ENCODE measurements at regions not wholly inside any gene's neighbourhood (a gene's known extent, or its start where the extent isn't known, plus 50 kb on each side); places are given as distances from the start of the nearest gene placed in this dataset.
"Not testable (repeated sequence)": the region's sequence is repeated elsewhere in the genome, so short reads cannot be mapped to it uniquely, and the experiment has no call there.

GRCh38 chr7:118861581-118861980 lies 637.1 kb downstream of the ANKRD7 start:
- H3K4me1 ChIP-seq (ENCODE audit: insufficient read depth, low read length): no peaks in the 10 kb centered on the region
- no peaks in the 10 kb centered on the region for H3K27me3 ChIP-seq (ENCODE audit: insufficient read depth, low read length)
- no peak overlapping the region for H3K27ac ChIP-seq (ENCODE audit: low read depth, low read length)
- no peak overlapping the region for H3K9ac ChIP-seq (ENCODE audit: low read depth, low read length)
- no peak overlapping the region for H3K4me3 ChIP-seq (ENCODE audit: low read length)
- WGBS: 99% methylated on average over 2 of the region's 2 CpGs
- H3K36me3 ChIP-seq (ENCODE audit: insufficient read depth, low read length): no peaks in the 10 kb centered on the region
- H3K9me3 ChIP-seq (ENCODE audit: insufficient read depth, low read depth, low read length): no peaks in the 10 kb centered on the region

- H3K4me1 ChIP-seq (ENCODE audit: insufficient read depth, low read length): no peaks in the 10 kb centered on the region
- no peak overlapping the region for H3K27ac ChIP-seq (ENCODE audit: low read depth, low read length)
- no CpG with 5 or more reads among the region's 1 CpG for WGBS
- H3K9me3 ChIP-seq (ENCODE audit: insufficient read depth, low read depth, low read length): no peaks in the 10 kb centered on the region
- H3K4me3 ChIP-seq (ENCODE audit: low read length): no peak overlapping the region
- no peaks in the 10 kb centered on the region for H3K27me3 ChIP-seq (ENCODE audit: insufficient read depth, low read length)
- no peak overlapping the region for H3K9ac ChIP-seq (ENCODE audit: low read depth, low read length)
- H3K36me3 ChIP-seq (ENCODE audit: insufficient read depth, low read length): no peaks in the 10 kb centered on the region
Observed at GRCh38 chr7:118862740-118863139, 638.2 kb downstream of the ANKRD7 start.

GRCh38 chr7:118863966-118864365 lies 639.5 kb downstream of the ANKRD7 start:
- 93% methylated on average over 1 of the region's 2 CpGs for WGBS
- Histone ChIP-seq H3K27ac (ENCODE audit: low read depth, low read length) (no peak overlapping the region), H3K4me1 (ENCODE audit: insufficient read depth, low read length) (peaks cover 8% of the 10 kb centered on the region; the same call in 1 of the 2 replicates), H3K9me3 (ENCODE audit: insufficient read depth, low read depth, low read length) (no peaks in the 10 kb centered on the region), H3K27me3 (ENCODE audit: insufficient read depth, low read length) (no peaks in the 10 kb centered on the region), H3K9ac (ENCODE audit: low read depth, low read length) (no peak overlapping the region), H3K4me3 (ENCODE audit: low read length) (no peak overlapping the region), H3K36me3 (ENCODE audit: insufficient read depth, low read length) (no peaks in the 10 kb centered on the region)

- WGBS: 93% methylated on average over 3 of the region's 3 CpGs
- Histone ChIP-seq H3K9me3 (ENCODE audit: insufficient read depth, low read depth, low read length) (no peaks in the 10 kb centered on the region), H3K9ac (ENCODE audit: low read depth, low read length) (no peak overlapping the region), H3K27me3 (ENCODE audit: insufficient read depth, low read length) (no peaks in the 10 kb centered on the region), H3K36me3 (ENCODE audit: insufficient read depth, low read length) (no peaks in the 10 kb centered on the region), H3K4me1 (ENCODE audit: insufficient read depth, low read length) (peaks cover 16% of the 10 kb centered on the region), H3K4me3 (ENCODE audit: low read length) (no peak overlapping the region), H3K27ac (ENCODE audit: low read depth, low read length) (no peak overlapping the region)
Observed at GRCh38 chr7:118867860-118868259, 643.4 kb downstream of the ANKRD7 start.

GRCh38 chr7:118869141-118869540 lies 644.6 kb downstream of the ANKRD7 start:
- H3K4me3 ChIP-seq (ENCODE audit: low read length); H3K9me3 ChIP-seq (ENCODE audit: insufficient read depth, low read depth, low read length); H3K9ac ChIP-seq (ENCODE audit: low read depth, low read length); H3K27ac ChIP-seq (ENCODE audit: low read depth, low read length); H3K27me3 ChIP-seq (ENCODE audit: insufficient read depth, low read length); H3K36me3 ChIP-seq (ENCODE audit: insufficient read depth, low read length): not testable (repeated sequence)
- 95% methylated on average over 2 of the region's 2 CpGs for WGBS
- H3K4me1 ChIP-seq (ENCODE audit: insufficient read depth, low read length): peaks cover 26% of the 10 kb centered on the region

GRCh38 chr7:118870187-118870586 lies 645.7 kb downstream of the ANKRD7 start:
- H3K4me1 ChIP-seq (ENCODE audit: insufficient read depth, low read length): peaks cover 26% of the 10 kb centered on the region
- no peaks in the 10 kb centered on the region for H3K36me3 ChIP-seq (ENCODE audit: insufficient read depth, low read length)
- no peaks in the 10 kb centered on the region for H3K9me3 ChIP-seq (ENCODE audit: insufficient read depth, low read depth, low read length)
- no peak overlapping the region for H3K9ac ChIP-seq (ENCODE audit: low read depth, low read length)
- H3K4me3 ChIP-seq (ENCODE audit: low read length): no peak overlapping the region
- H3K27me3 ChIP-seq (ENCODE audit: insufficient read depth, low read length): no peaks in the 10 kb centered on the region
- no peak overlapping the region for H3K27ac ChIP-seq (ENCODE audit: low read depth, low read length)
- 87% methylated on average over 4 of the region's 4 CpGs for WGBS

- H3K27me3 ChIP-seq (ENCODE audit: insufficient read depth, low read length): no peaks in the 10 kb centered on the region
- no peaks in the 10 kb centered on the region for H3K9me3 ChIP-seq (ENCODE audit: insufficient read depth, low read depth, low read length)
- no peak overlapping the region for H3K27ac ChIP-seq (ENCODE audit: low read depth, low read length)
- no peaks in the 10 kb centered on the region for H3K36me3 ChIP-seq (ENCODE audit: insufficient read depth, low read length)
- no peak overlapping the region for H3K4me3 ChIP-seq (ENCODE audit: low read length)
- H3K9ac ChIP-seq (ENCODE audit: low read depth, low read length): no peak overlapping the region
- H3K4me1 ChIP-seq (ENCODE audit: insufficient read depth, low read length): peaks cover 26% of the 10 kb centered on the region
- WGBS: 77% methylated on average over 3 of the region's 3 CpGs
Observed at GRCh38 chr7:118872568-118872967, 648.1 kb downstream of the ANKRD7 start.

GRCh38 chr7:118877187-118877586 lies 652.7 kb downstream of the ANKRD7 start:
- H3K27ac ChIP-seq (ENCODE audit: low read depth, low read length): no peak overlapping the region
- H3K9ac ChIP-seq (ENCODE audit: low read depth, low read length): no peak overlapping the region
- no peaks in the 10 kb centered on the region for H3K36me3 ChIP-seq (ENCODE audit: insufficient read depth, low read length)
- 96% methylated on average over 1 of the region's 2 CpGs for WGBS
- peaks cover 16% of the 10 kb centered on the region; the same call in 1 of the 2 replicates for H3K4me1 ChIP-seq (ENCODE audit: insufficient read depth, low read length)
- no peak overlapping the region for H3K4me3 ChIP-seq (ENCODE audit: low read length)
- H3K27me3 ChIP-seq (ENCODE audit: insufficient read depth, low read length): no peaks in the 10 kb centered on the region
- no peaks in the 10 kb centered on the region for H3K9me3 ChIP-seq (ENCODE audit: insufficient read depth, low read depth, low read length)

- Histone ChIP-seq H3K9ac (ENCODE audit: low read depth, low read length) (no peak overlapping the region), H3K4me1 (ENCODE audit: insufficient read depth, low read length) (peaks cover 14% of the 10 kb centered on the region; the same call in 1 of the 2 replicates), H3K9me3 (ENCODE audit: insufficient read depth, low read depth, low read length) (no peaks in the 10 kb centered on the region), H3K36me3 (ENCODE audit: insufficient read depth, low read length) (no peaks in the 10 kb centered on the region), H3K4me3 (ENCODE audit: low read length) (no peak overlapping the region), H3K27me3 (ENCODE audit: insufficient read depth, low read length) (no peaks in the 10 kb centered on the region), H3K27ac (ENCODE audit: low read depth, low read length) (no peak overlapping the region)
Observed at GRCh38 chr7:118878336-118878735, 653.8 kb downstream of the ANKRD7 start.

GRCh38 chr7:118898284-118898683 lies 673.8 kb downstream of the ANKRD7 start:
- no peaks in the 10 kb centered on the region for H3K9me3 ChIP-seq (ENCODE audit: insufficient read depth, low read depth, low read length)
- H3K4me3 ChIP-seq (ENCODE audit: low read length): no peak overlapping the region
- no peaks in the 10 kb centered on the region for H3K27me3 ChIP-seq (ENCODE audit: insufficient read depth, low read length)
- 95% methylated on average over 2 of the region's 2 CpGs for WGBS
- no peak overlapping the region for H3K27ac ChIP-seq (ENCODE audit: low read depth, low read length)
- no peak overlapping the region for H3K9ac ChIP-seq (ENCODE audit: low read depth, low read length)
- H3K4me1 ChIP-seq (ENCODE audit: insufficient read depth, low read length): peaks cover 5% of the 10 kb centered on the region
- no peaks in the 10 kb centered on the region for H3K36me3 ChIP-seq (ENCODE audit: insufficient read depth, low read length)

- H3K4me3 ChIP-seq (ENCODE audit: low read length): no peak overlapping the region
- peaks cover 16% of the 10 kb centered on the region; the same call in 1 of the 2 replicates for H3K4me1 ChIP-seq (ENCODE audit: insufficient read depth, low read length)
- no peaks in the 10 kb centered on the region for H3K9me3 ChIP-seq (ENCODE audit: insufficient read depth, low read depth, low read length)
- no peak overlapping the region for H3K27ac ChIP-seq (ENCODE audit: low read depth, low read length)
- H3K27me3 ChIP-seq (ENCODE audit: insufficient read depth, low read length): no peaks in the 10 kb centered on the region
- 100% methylated on average over 2 of the region's 3 CpGs for WGBS
- H3K36me3 ChIP-seq (ENCODE audit: insufficient read depth, low read length): no peaks in the 10 kb centered on the region
- H3K9ac ChIP-seq (ENCODE audit: low read depth, low read length): no peak overlapping the region
Observed at GRCh38 chr7:118902600-118902999, 678.1 kb downstream of the ANKRD7 start.

- H3K36me3 ChIP-seq (ENCODE audit: insufficient read depth, low read length): no peaks in the 10 kb centered on the region
- no peaks in the 10 kb centered on the region for H3K27me3 ChIP-seq (ENCODE audit: insufficient read depth, low read length)
- H3K9me3 ChIP-seq (ENCODE audit: insufficient read depth, low read depth, low read length): no peaks in the 10 kb centered on the region
- WGBS: 95% methylated on average over 8 of the region's 8 CpGs
- H3K27ac ChIP-seq (ENCODE audit: low read depth, low read length): no peak overlapping the region
- H3K4me3 ChIP-seq (ENCODE audit: low read length): no peak overlapping the region
- H3K9ac ChIP-seq (ENCODE audit: low read depth, low read length): no peak overlapping the region
- H3K4me1 ChIP-seq (ENCODE audit: insufficient read depth, low read length): 0 out of 2 replicates have a peak, but pooled peaks cover 11% of the 10 kb centered on the region
Observed at GRCh38 chr7:118907911-118908527, 683.5 kb downstream of the ANKRD7 start.

Measured in HUES64 (cell line).